Spleen (tissue), 7 donors: ENCODE measurements at regions not wholly inside any gene's neighbourhood (a gene's known extent, or its start where the extent isn't known, plus 50 kb on each side); places are given as distances from the start of the nearest gene placed in this dataset.

Source experiments
- POLR2A ChIP-seq, 3 donors: fragments of 450-650 bp; IDR thresholded peaks; one replicate each; pipeline ENCODE4 v1.5.1; 2017; ENCODE audit warnings: antibody characterized with exemption in 3 of 3, mild to moderate bottlenecking in 1 of 3
- POLR2AphosphoS5 ChIP-seq, 3 donors: sonication (generic); formaldehyde crosslinking; IDR thresholded peaks; one replicate each; pipeline ENCODE4 v1.5.1; 2017; ENCODE audit warnings: antibody characterized with exemption in 3 of 3
- TF ChIP-seq, protein P1 (sequence below), 11 experiments: fragments of 200-600 bp in 7 of 11; fragments of 450-650 bp in 4 of 11; sonication (generic) in 4 of 11; IDR thresholded peaks in 8 of 11; conservative IDR thresholded peaks in 3 of 11; 1 replicate in 7 of 11; 2 replicates in 4 of 11; pipeline versions ENCODE4 v1.4.0 to v1.8.0; 2016 to 2021; ENCODE audit warnings: antibody characterized with exemption in 11 of 11, inconsistent platforms in 4 of 11, mild to moderate bottlenecking in 1 of 11
- donor health status: DM: no; HTN: no; CAD: no; lungs with moderate emphysema.
- donor health status: DM: no; HTN: no; CAD: no.
- donor health status: DM: no; HTN: no; CAD: no.

- TF ChIP-seq, protein P1, sequence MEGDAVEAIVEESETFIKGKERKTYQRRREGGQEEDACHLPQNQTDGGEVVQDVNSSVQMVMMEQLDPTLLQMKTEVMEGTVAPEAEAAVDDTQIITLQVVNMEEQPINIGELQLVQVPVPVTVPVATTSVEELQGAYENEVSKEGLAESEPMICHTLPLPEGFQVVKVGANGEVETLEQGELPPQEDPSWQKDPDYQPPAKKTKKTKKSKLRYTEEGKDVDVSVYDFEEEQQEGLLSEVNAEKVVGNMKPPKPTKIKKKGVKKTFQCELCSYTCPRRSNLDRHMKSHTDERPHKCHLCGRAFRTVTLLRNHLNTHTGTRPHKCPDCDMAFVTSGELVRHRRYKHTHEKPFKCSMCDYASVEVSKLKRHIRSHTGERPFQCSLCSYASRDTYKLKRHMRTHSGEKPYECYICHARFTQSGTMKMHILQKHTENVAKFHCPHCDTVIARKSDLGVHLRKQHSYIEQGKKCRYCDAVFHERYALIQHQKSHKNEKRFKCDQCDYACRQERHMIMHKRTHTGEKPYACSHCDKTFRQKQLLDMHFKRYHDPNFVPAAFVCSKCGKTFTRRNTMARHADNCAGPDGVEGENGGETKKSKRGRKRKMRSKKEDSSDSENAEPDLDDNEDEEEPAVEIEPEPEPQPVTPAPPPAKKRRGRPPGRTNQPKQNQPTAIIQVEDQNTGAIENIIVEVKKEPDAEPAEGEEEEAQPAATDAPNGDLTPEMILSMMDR (IDR thresholded peaks at IDR 0.05 in 8 of 11, conservative IDR thresholded peaks at IDR 0.05 in 3 of 11), result no peak
- no peak for TF ChIP-seq POLR2A (IDR thresholded peaks at IDR 0.05)
- TF ChIP-seq POLR2AphosphoS5 (IDR thresholded peaks at IDR 0.05), result no peak
Observed at GRCh38 chr11:134802598-134802997, 390.6 kb upstream of the B3GAT1 start.
